HCT116 (cell line): ENCODE measurements at regions not wholly inside any gene's neighbourhood (a gene's known extent, or its start where the extent isn't known, plus 50 kb on each side); places are given as distances from the start of the nearest gene placed in this dataset.

Source experiments
- ATAC-seq: fragments of 200-7000 bp; cut with Tn5 transposase; 2 replicates; pipeline ENCODE4 v1.9.1; 2020; ENCODE audit warnings: mild to moderate bottlenecking, moderate library complexity
- BruUV-seq: library from RNA; stranded (reverse); fragments of 400-500 nt; replicated peaks from 2 replicates; lab custom pipeline; 2021; lab: Mats Ljungman, UMichigan
- CTCF ChIA-PET: fragments of 300-600 bp; sonication (Branson Sonifier 250); formaldehyde crosslinking; loops from one replicate; lab custom pipeline; 2021; ENCODE audit warnings: antibody characterized with exemption; lab: Charles Lee
- POLR2A ChIA-PET: fragments of 300-600, 350-600 bp; sonication (Branson Sonifier 250); formaldehyde crosslinking; loops from one replicate; lab custom pipeline; 2021; ENCODE audit warnings: antibody characterized with exemption; lab: Charles Lee
- RAD21 ChIA-PET, 2 experiments: fragments of 300-600 bp; sonication (Branson Sonifier 250); formaldehyde crosslinking; loops; one replicate each; lab custom pipeline; 2023; ENCODE audit warnings: low total read pairs in 2 of 2; ENCODE audit not compliant: uncharacterized antibody in 2 of 2, unreplicated experiment in 2 of 2, low non-redundant PET in 1 of 2; lab: Charles Lee
- DNase-seq: peaks from one replicate; pipeline ENCODE4 v3.0.0-alpha.2; 2010; ENCODE audit warnings: low read depth, low spot score
- H2AFZ ChIP-seq: fragments of 200-600 bp; shearing (Covaris generic), sonication (generic); 2 replicates; pipeline ENCODE4 v1.6.1; 2017; ENCODE audit warnings: low read depth, mixed run types, mixed read lengths, antibody characterized with exemption, low read length; ENCODE audit not compliant: poor library complexity, severe bottlenecking
- H3K27ac ChIP-seq: 2 replicates; pipeline ENCODE4 v1.5.1; 2012; ENCODE audit warnings: low read depth, low read length
- H3K27me3 ChIP-seq: fragments of 200-600 bp; sonication (generic); 2 replicates; pipeline ENCODE4 v1.6.1; 2016; ENCODE audit warnings: mixed run types, low read length, mixed read lengths; ENCODE audit not compliant: insufficient read depth
- H3K36me3 ChIP-seq, 2 experiments: fragments of 200-500 bp in 1 of 2; fragments of 200-600 bp in 1 of 2; sonication (Bioruptor generic) in 1 of 2; sonication (generic) in 1 of 2; 2 replicates each; pipeline versions ENCODE4 v1.5.1 to v1.6.1; 2014 to 2016; ENCODE audit warnings: low read length in 2 of 2, inconsistent platforms in 1 of 2, mixed read lengths in 1 of 2, mixed run types in 1 of 2; ENCODE audit not compliant: insufficient read depth in 2 of 2, control insufficient read depth in 1 of 2
- H3K4me1 ChIP-seq, 2 experiments: fragments of 200-600 bp in 1 of 2; sonication (generic) in 1 of 2; 2 replicates each; pipeline versions ENCODE4 v1.5.1 to v1.6.1; 2012 to 2017; ENCODE audit warnings: low read length in 2 of 2, inconsistent platforms in 1 of 2, mild to moderate bottlenecking in 1 of 2, mixed read lengths in 1 of 2, mixed run types in 1 of 2, moderate library complexity in 1 of 2; ENCODE audit not compliant: insufficient read depth in 2 of 2, control insufficient read depth in 1 of 2
- H3K4me2 ChIP-seq: fragments of 200-600 bp; sonication (generic); 2 replicates; pipeline ENCODE4 v1.6.1; 2017; ENCODE audit warnings: mixed run types, low read length, mixed read lengths
- H3K4me3 ChIP-seq, 2 experiments: fragments of 200-600 bp in 1 of 2; sonication (generic) in 1 of 2; replicated peaks in 1 of 2; 2 replicates each; pipeline ENCODE4 v1.5.1; 2011 to 2016; ENCODE audit warnings: low read length in 2 of 2, control low read depth in 1 of 2, low read depth in 1 of 2, mild to moderate bottlenecking in 1 of 2, mixed read lengths in 1 of 2, mixed run types in 1 of 2
- H3K79me2 ChIP-seq: fragments of 200-600 bp; sonication (generic); 2 replicates; pipeline ENCODE4 v1.6.1; 2017; ENCODE audit warnings: mild to moderate bottlenecking, mixed run types, low read length, moderate library complexity, mixed read lengths; ENCODE audit not compliant: insufficient read depth
- H3K9ac ChIP-seq: fragments of 200-600 bp; sonication (generic); 2 replicates; pipeline ENCODE4 v1.6.1; 2016; ENCODE audit warnings: low read length, mixed read lengths
- H3K9me2 ChIP-seq: fragments of 200-600 bp; sonication (generic), shearing (Covaris generic); 2 replicates; pipeline ENCODE4 v1.6.1; 2017; ENCODE audit warnings: mixed run types, mild to moderate bottlenecking, moderate library complexity; ENCODE audit not compliant: insufficient read depth
- H3K9me3 ChIP-seq, 2 experiments: fragments of 200-500 bp in 1 of 2; fragments of 200-600 bp in 1 of 2; sonication (Bioruptor generic) in 1 of 2; sonication (generic) in 1 of 2; 2 replicates each; pipeline ENCODE4 v1.6.1; 2014 to 2017; ENCODE audit warnings: low read length in 2 of 2, mixed read lengths in 2 of 2, inconsistent platforms in 1 of 2, low read depth in 1 of 2, mild to moderate bottlenecking in 1 of 2, mixed run types in 1 of 2, moderate library complexity in 1 of 2; ENCODE audit not compliant: control insufficient read depth in 1 of 2, insufficient read depth in 1 of 2
- H4K20me1 ChIP-seq: fragments of 200-600 bp; sonication (generic), shearing (Covaris generic); 2 replicates; pipeline ENCODE4 v1.6.1; 2017; ENCODE audit warnings: mixed run types, mild to moderate bottlenecking, moderate library complexity; ENCODE audit not compliant: insufficient read depth
- CEBPB ChIP-seq: IDR thresholded peaks from 2 replicates; pipeline ENCODE4 v1.6.1; 2012; ENCODE audit warnings: low read depth
- CTCF ChIP-seq, 3 experiments: fragments of 200-600 bp in 1 of 3; sonication (generic) in 1 of 3; IDR thresholded peaks in 2 of 3; conservative IDR thresholded peaks in 1 of 3; 2 replicates each; pipeline ENCODE4 v1.5.1; 2012 to 2017; ENCODE audit warnings: low read depth in 2 of 3, low read length in 2 of 3, antibody characterized with exemption in 1 of 3, borderline replicate concordance in 1 of 3, control low read depth in 1 of 3, mild to moderate bottlenecking in 1 of 3, mixed read lengths in 1 of 3, mixed run types in 1 of 3, moderate library complexity in 1 of 3; ENCODE audit not compliant: insufficient read depth in 1 of 3
- EGR1 ChIP-seq: IDR thresholded peaks from 2 replicates; pipeline ENCODE4 v1.6.1; 2012; ENCODE audit warnings: low read depth
- ELF1 ChIP-seq: IDR thresholded peaks from 2 replicates; pipeline ENCODE4 v1.6.1; 2012; ENCODE audit warnings: low read depth, borderline replicate concordance
- EZH2phosphoT487 ChIP-seq: fragments of 200-600 bp; IDR thresholded peaks from 2 replicates; pipeline ENCODE4 v1.6.1; 2018; ENCODE audit warnings: antibody characterized with exemption, borderline replicate concordance
- JUND ChIP-seq: IDR thresholded peaks from 2 replicates; pipeline ENCODE4 v1.6.1; 2012
- MAX ChIP-seq: IDR thresholded peaks from 2 replicates; pipeline ENCODE4 v1.6.1; 2012
- POLR2A ChIP-seq: IDR thresholded peaks from 2 replicates; pipeline ENCODE4 v1.7.0; 2011; ENCODE audit warnings: borderline replicate concordance; ENCODE audit not compliant: insufficient read depth, insufficient read length; ENCODE audit errors: extremely low read depth
- POLR2AphosphoS5 ChIP-seq: IDR thresholded peaks from 2 replicates; pipeline ENCODE4 v1.6.1; 2011; ENCODE audit warnings: mild to moderate bottlenecking, low read depth, low read length, moderate library complexity
- RAD21 ChIP-seq: IDR thresholded peaks from 2 replicates; pipeline ENCODE4 v1.6.1; 2012; ENCODE audit warnings: low read depth, mild to moderate bottlenecking
- SP1 ChIP-seq: IDR thresholded peaks from 2 replicates; pipeline ENCODE4 v1.6.1; 2012; ENCODE audit warnings: low read depth
- SRF ChIP-seq: IDR thresholded peaks from 2 replicates; pipeline ENCODE4 v1.6.1; 2012; ENCODE audit warnings: low read depth
- YY1 ChIP-seq: IDR thresholded peaks from 2 replicates; pipeline ENCODE4 v1.6.1; 2011; ENCODE audit warnings: low read length, low read depth, moderate library complexity, mild to moderate bottlenecking; ENCODE audit not compliant: insufficient replicate concordance; ENCODE audit errors: extremely low read depth
- ZFX ChIP-seq: fragments of 450-650 bp; IDR thresholded peaks from 2 replicates; pipeline ENCODE4 v1.6.1; 2017
- ZNF274 ChIP-seq: fragments of 200-500 bp; sonication (Bioruptor generic); IDR thresholded peaks from 2 replicates; pipeline ENCODE4 v1.6.1; 2014; ENCODE audit warnings: mild to moderate bottlenecking, low read depth, low read length, inconsistent platforms
- intact Hi-C: fragments of 100-400 bp; cut with micrococcal nuclease; formaldehyde crosslinking; loops from 2 replicates; pipeline ENCODE4 v1.10.0; 2022
- TF ChIP-seq, protein P1 (sequence below): IDR thresholded peaks from 2 replicates; pipeline ENCODE4 v1.6.1; 2011; ENCODE audit warnings: mild to moderate bottlenecking, low read length, moderate library complexity; ENCODE audit not compliant: insufficient replicate concordance; ENCODE audit errors: extremely low read depth
- TF ChIP-seq, protein P2 (sequence below): IDR thresholded peaks from 2 replicates; pipeline ENCODE4 v1.6.1; 2012

DNA sequence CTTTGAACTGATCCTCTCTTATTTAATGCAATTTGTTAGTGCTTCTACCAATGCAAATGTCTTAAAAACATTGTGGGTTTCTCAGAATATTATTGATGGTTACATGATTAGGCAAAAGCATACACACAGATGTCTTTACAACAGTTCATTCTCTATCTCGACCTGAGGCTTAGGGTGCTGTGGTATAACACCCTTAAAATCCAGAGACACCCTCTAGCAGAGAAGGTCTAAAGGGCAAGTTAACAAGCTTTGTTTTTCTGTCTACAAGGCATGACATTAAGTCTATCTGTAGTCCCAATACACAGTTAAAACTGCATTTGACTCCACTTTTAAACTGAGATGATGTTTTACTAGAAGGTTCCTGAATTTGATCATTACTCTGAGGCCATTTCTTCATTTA, 518.7 kb upstream of the MEF2C start:
- intact Hi-C loops, result no loop called here
- Histone ChIP-seq H3K27ac (no peak overlapping the region), H3K27me3 (no peaks in the 10 kb centered on the region), H3K79me2 (no peaks in the 10 kb centered on the region), H2AFZ (no peak overlapping the region), H3K9me3 (no peaks in the 10 kb centered on the region), H3K9ac (no peak overlapping the region), H3K4me3 (no peak overlapping the region), H3K4me1 (no peaks in the 10 kb centered on the region), H3K4me2 (no peak overlapping the region), H3K36me3 (no peaks in the 10 kb centered on the region), H3K9me2 (no peaks in the 10 kb centered on the region), H4K20me1 (no peaks in the 10 kb centered on the region)
- no peak for ATAC-seq
- ChIA-PET POLR2A (no interaction called here), RAD21 (no interaction called here), CTCF (no interaction called here)
- no peak for DNase-seq
- no TSS peak for BruUV-seq
- TF ChIP-seq EGR1 (no peak), ZNF274 (no peak), RAD21 (no peak), POLR2A (no peak), SP1 (no peak), ELF1 (no peak)

DNA sequence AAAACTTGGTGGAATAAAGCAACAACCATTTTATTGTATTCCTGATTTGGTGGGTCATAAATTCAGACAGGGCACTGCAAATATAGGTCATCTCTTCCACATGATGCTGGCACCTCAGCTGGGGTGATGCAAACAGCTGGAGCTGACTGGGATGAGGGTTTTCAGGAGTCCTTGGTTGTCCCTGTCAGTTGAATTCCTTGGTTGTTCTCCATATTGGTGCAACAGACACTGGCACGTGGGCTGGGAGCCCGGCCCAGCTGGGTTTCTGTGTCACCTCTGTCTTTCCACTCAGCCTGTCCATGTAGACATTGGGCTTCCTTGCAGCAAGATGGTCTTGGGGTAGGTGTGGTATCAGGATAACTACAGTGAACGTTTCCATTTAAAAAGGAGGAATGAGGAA, 518.0 kb upstream of the MEF2C start:
- ChIA-PET POLR2A (no interaction called here), RAD21 (no interaction called here), CTCF (no interaction called here)
- Histone ChIP-seq H3K27ac (no peak overlapping the region), H3K4me3 (no peak overlapping the region), H3K79me2 (no peaks in the 10 kb centered on the region), H2AFZ (no peak overlapping the region), H3K27me3 (no peaks in the 10 kb centered on the region), H4K20me1 (no peaks in the 10 kb centered on the region), H3K4me1 (no peaks in the 10 kb centered on the region), H3K9ac (no peak overlapping the region), H3K36me3 (no peaks in the 10 kb centered on the region), H3K9me3 (no peaks in the 10 kb centered on the region), H3K9me2 (no peaks in the 10 kb centered on the region), H3K4me2 (no peak overlapping the region)
- BruUV-seq, result no TSS peak
- ATAC-seq (no peak), DNase-seq (no peak)
- intact Hi-C loops, result no loop called here
- TF ChIP-seq CTCF (IDR thresholded peaks at IDR 0.05 in 2 of 3, conservative IDR thresholded peaks at IDR 0.05 in 1 of 3; ENCODE audit: borderline replicate concordance in 1 of 3, insufficient read depth in 1 of 3, low read depth in 2 of 3, low read length in 2 of 3), result no peak
- TF ChIP-seq EZH2phosphoT487, result no peak
- no peak for TF ChIP-seq CEBPB
- TF ChIP-seq, protein P1, sequence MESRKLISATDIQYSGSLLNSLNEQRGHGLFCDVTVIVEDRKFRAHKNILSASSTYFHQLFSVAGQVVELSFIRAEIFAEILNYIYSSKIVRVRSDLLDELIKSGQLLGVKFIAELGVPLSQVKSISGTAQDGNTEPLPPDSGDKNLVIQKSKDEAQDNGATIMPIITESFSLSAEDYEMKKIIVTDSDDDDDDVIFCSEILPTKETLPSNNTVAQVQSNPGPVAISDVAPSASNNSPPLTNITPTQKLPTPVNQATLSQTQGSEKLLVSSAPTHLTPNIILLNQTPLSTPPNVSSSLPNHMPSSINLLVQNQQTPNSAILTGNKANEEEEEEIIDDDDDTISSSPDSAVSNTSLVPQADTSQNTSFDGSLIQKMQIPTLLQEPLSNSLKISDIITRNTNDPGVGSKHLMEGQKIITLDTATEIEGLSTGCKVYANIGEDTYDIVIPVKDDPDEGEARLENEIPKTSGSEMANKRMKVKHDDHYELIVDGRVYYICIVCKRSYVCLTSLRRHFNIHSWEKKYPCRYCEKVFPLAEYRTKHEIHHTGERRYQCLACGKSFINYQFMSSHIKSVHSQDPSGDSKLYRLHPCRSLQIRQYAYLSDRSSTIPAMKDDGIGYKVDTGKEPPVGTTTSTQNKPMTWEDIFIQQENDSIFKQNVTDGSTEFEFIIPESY, result no peak
- TF ChIP-seq, protein P2, sequence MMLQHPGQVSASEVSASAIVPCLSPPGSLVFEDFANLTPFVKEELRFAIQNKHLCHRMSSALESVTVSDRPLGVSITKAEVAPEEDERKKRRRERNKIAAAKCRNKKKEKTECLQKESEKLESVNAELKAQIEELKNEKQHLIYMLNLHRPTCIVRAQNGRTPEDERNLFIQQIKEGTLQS, result no peak
- TF ChIP-seq JUND, result no peak
- TF ChIP-seq ELF1, result no peak
- no peak for TF ChIP-seq ZFX
- TF ChIP-seq EGR1, result no peak
- TF ChIP-seq MAX, result no peak
- TF ChIP-seq POLR2AphosphoS5, result no peak
- TF ChIP-seq SRF, result no peak
- TF ChIP-seq RAD21, result no peak
- TF ChIP-seq YY1, result no peak
